SKM-1 treated with dmso at 0.1 percent for 144 hours (cell line): ENCODE measurements at regions not wholly inside any gene's neighbourhood (a gene's known extent, or its start where the extent isn't known, plus 50 kb on each side); places are given as distances from the start of the nearest gene placed in this dataset.
A peak's percentile ranks its signal among the peaks of the same experiment; 100 is the strongest.

Experiments used
- DNase-seq: peaks from one replicate; lab custom pipeline; 2025; ENCODE audit not compliant: unreplicated experiment; lab: John Stamatoyannopoulos, UW

DNA sequence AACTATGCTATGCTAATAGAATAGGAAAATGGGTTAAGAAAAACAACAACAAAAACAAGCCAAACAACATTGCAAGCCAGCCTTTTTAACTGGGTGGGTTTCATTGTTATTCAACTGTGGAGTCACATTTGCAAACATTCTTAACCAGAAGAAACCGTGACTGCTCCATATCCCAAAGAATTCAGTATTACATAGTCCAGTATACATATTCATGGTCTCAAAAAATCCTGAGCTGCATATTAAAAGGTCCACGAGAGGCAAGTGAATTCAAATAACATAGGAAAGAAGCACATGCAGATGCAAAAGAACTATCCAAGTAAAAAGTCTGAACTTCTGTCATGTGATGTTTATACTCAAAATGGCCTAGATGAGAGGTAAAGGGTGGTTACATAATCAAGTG is 179.1 kb upstream of the ETAA1 start:
- DNase-seq: no peak

DNA sequence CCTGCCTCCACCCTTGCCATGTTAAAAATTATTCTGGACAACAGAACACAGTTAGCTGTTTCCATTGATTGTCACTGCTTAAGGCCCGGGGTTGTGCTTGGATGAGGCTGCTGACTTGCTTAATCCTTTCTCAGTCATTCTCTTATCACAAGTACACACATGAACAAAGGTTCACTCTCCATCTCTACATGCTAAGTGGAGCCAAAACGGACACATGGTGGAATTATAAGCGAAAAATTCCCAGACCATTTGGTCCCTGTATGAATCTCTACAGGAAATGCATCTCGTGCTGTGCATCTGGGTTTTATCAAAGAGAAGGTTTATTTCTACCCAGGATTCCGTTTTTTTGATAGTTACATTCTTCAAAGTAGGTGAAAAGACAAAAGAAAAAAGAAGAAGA is 177.5 kb upstream of the ETAA1 start:
- no peak for DNase-seq

DNA sequence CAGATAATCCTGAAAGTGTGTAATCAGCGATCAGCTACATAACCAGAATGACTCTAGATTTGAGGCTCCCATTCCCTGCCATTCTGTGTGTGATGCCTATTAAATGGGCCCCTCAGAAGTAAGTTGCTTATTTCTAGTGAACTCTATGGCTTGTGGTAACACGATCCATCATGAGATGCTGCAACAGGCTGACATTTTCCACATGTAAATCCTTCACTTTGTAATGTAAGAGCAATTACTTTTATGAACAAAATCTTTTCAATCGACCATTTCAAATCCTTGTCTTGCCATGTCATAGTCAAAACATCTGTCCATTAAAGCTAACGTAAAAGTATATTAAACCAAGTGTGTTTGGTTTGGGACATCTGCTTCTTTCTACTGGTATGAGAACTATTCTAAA is 175.9 kb upstream of the ETAA1 start:
- no peak for DNase-seq

DNA sequence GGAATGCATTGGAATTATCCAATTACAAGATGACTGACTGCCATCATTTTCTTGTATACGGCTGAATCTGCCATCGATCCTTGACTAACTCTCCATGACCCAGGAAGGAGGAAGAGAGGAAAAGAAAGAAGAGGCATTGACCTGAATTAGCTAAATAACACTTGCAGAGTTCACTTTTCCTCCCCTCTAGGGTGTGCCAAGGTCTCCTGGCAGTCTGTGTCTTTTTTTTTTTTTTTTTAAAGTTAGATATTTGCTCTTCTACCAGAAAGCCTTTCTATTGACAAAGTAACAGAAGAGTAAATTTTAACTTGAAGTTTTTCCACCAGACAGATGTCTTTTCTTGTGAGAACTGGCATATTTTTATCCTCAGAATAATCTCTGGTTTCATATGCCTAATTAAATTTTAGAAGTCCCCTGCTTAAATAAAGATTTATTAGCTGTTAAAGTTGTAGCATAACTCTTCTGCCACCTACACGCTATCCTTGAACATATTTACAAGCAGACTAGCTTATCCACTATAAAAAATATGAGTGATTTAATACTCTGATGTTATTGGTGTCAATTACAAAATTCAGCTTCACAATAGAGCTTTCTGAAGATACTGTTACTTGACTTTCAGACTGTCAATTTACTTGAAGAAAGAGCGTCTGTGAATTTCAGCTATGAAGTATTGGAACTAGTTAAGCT is 171.7 kb upstream of the ETAA1 start:
- no peak for DNase-seq

DNA sequence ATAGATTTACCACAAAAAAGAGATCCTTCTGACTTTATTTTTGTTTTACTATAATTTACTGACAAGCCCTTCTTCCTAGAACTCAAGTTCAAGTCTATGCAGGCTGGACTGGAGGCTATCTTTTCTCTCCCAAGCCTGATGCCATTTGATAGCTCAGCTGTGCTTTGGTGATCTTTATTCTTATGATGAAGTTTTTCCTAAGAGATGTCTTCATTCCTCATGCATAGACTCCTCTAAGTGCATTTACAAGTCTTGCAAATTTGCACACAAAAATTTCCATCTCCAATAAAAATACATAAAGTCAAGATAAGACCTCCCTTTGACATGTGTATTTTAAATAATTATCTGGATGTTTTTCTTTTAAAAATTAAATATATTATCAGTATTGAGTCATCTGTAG is 167.4 kb upstream of the ETAA1 start:
- no peak for DNase-seq

DNA sequence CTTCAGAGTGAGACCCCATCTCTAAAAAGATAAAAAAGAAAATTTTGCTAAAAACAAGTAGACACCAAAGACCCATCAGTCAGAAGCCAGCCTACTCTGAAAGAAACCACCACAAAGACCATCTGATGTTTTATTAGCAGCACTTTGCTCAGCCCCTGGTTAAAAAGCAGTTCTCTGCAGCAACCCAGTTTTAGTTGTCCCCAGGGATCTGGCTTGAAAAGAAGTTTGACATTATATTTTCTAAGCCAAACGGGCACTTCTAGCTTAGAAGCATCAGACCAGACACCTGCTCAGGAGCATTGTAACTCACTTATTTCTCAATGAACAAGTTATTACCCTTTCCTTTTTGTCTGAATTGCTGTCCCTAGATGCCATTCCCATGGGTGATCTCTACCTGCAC is 164.2 kb upstream of the ETAA1 start:
- DNase-seq: no peak

DNA sequence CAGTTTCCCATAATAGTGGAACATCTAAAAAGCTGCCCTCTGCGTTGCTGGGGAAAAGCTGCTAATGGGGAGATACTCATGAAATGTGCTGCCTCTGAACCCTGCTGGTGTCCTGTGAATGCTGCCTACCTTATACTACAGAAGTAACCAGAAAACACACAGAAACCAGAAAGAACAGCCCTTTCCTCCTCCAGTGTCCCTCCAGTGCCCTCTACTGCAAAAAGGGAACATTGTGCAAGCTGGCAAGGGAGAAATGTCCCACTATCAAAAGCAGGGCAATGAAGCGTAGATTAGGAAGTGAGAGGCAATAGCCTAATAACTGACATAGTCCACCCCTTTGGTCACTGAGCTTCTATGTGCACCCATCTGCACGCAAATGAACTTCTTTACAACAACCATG is 162.7 kb upstream of the ETAA1 start:
- DNase-seq: no peak

DNA sequence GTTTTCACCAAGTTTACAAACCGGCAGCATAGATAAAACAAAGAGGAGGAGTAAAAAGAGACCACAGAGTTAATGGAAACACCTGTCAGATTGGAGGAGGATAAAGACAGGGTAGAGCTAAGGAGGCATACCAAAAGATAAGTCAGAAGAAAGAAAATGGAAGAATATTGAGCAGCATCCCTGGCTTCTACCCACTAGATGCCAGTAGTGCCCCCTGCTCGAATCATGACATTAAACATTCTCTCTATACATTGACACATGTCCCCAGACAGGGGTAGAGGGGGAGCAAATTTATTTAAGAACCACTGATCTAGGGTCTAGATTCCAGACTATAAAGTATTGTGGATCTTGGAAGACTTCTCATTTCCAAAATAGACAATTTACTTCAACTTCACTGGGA is 159.8 kb upstream of the ETAA1 start:
- DNase-seq: no peak

DNA sequence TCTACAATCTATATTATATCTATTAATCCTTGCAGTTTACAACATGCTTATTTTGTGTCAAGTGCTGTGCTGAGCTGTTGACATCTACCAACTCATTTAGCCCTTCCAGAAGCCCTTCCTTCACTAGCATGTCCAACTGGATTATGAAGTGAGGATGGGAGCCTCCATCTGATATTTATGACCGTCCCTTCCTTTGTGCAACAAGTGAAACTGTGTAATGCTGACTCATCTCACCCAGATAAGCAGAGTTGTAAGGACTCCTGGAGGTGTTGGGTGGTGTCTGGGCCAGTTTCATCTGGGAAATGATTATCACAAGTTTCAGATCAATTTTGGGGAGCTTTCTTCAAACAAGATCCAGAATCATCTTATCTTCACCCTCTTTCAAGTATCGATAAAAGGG is 156.6 kb upstream of the ETAA1 start:
- no peak for DNase-seq

DNA sequence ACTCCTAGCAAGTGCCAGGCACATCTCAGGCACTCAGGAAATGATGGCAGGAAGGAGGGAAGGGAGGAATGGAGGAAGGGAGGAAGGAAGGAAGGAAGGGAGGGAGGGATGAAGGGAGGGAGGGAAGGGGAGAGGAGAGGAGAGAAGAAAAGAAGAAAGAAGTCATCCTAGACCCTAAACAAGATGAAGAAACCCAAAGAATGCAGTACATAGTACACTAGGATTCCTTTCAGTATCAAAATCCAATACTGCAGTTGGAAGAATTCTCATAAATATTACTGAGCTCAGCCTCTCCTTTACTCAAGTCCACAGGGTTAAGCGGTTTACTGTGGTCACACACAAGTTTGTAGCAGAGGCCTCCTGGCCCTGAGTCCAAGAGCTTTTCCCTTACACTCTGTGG is 155.7 kb upstream of the ETAA1 start:
- DNase-seq: no peak

DNA sequence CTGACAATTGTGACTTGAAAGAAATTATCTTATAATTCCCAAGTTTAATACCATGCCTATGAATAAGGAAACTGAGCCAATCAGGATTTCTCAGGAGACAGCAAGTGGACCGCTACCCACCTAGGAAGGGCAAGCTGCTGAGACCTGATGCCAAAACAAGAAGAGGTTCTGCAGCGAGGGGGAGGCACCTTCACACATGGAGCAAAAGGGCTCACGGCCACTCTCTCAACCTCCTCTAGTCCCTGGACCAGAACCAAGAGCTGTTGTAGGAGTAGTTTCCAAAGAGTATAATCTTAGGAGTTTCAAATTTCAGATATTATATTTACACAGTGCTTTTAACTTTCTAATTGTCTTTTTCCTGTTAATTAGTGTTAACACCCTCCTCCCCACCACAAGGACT is 154.7 kb upstream of the ETAA1 start:
- no peak for DNase-seq

DNA sequence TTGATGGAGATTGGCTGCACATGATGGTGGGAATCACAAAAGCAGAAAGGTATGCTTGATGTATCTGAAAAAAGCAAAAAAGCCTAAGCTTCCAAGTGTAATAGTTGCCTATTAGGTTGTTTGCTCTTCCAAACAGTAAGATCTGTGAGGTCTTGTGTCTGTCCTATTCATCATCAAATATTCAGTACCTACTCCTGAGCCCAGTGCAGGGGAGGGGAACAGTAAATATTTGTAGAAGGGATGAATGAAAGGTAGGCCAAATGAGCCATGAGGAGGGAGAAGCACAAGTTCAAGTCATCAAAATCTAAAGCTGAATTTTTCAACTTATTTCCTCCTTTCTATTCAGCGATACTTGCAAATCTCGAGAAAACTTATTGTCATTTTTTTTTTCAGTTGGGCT is 153.2 kb upstream of the ETAA1 start:
- DNase-seq: no peak

DNA sequence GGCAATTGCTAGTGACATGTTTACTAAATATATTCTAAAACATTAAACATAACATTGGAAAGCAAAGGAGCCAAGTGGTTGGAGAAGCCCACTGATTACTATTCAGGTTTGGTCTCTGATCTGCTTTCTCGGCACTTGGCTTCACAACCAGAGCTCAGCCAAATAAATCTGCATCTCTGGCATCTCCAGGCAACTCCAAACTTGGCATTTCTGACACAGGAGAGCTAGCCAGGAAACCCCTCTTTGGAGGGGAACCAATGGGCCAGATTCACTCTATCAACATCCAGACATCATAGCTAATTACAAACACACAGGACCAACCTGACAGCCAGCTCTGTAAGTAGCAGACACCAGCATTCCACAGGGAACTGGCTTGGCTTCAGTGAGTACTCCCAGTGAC is 150.3 kb upstream of the ETAA1 start:
- DNase-seq: no peak

DNA sequence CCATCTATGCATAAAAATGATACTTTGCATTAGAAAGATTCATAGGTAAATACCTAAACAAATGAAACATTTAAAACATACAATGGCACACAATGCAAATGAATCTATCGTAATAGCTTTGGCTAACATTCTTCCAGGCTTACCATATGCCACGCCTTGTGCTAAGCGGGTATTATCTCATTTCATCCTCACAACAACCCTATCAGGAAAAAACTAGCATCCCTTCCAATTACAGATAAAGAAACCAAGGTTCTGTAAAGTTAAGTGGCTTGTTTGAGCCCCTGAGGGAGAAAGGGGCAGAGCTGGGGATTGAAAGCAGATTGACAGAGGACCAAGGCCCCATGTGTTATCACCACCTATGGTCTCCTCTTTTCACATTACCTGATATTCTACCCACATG is 145.4 kb upstream of the ETAA1 start:
- no peak for DNase-seq

DNA sequence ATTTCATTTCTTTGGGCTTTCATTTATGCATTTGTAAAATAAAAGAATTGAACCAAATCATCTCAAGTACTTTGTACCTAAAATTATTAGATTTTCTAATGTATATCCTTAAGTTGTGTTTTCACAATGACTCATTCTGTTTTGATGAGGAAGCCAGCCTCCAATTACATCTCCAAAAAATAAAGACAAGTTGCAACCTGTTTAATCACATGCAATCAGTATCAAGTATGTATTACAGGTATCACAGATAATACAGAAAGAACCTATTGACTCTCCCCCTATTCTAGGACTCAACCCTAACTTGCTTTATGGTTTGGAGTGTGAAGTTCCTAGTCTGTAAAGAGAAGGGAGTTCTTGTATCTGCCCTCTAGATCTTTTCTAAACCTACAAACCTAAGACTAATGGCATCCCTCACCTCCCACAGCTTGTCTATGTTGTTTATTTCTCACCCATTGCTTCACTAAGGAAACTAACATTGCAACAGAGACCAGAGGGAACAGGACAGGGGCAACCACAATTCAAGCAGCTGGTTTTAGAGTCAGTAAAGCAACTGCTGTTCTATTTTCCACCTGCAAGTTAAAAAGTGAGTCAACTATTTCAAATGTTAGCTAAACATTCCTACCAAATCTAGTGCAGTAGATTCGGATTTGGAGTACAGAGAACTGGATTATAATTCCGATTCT is 141.1 kb upstream of the ETAA1 start:
- peak; percentile 20 for DNase-seq

DNA sequence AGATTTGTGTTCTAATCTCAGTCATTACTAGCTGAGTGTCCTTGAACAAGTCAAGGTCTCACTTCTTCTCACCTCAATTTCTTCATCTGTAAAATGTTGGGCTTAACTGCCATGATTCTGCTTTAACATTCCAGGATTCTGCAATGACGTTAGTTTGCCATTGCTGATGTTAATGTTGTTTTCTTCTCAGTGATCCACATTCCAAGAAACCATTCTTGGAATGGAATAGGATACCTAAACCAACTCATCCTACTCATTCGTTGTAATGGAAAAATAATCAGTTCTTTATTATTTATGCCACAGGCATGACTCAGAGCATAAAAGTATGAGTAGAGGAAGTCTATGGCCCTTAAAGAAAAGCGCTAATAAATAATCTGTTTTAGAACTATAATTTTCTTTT is 140.2 kb upstream of the ETAA1 start:
- no peak for DNase-seq

DNA sequence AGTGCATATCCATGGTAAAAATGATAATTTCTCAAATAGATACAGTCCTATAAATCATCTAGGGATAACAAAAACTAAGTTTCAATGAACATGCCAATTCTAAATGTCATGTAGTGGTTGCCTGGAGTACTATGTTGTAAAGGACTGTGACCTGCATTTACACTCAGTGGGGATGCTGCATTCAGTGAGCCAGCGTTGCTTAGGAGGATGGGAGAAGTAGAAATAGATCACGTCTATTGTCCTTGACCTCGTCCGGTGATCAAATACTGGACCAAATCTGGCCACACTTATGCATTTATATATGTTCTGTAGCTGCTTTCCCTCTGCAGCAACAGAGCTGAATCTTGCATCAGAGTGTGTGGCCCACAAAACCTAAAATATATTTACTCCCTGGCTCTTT is 139.0 kb upstream of the ETAA1 start:
- DNase-seq: no peak

DNA sequence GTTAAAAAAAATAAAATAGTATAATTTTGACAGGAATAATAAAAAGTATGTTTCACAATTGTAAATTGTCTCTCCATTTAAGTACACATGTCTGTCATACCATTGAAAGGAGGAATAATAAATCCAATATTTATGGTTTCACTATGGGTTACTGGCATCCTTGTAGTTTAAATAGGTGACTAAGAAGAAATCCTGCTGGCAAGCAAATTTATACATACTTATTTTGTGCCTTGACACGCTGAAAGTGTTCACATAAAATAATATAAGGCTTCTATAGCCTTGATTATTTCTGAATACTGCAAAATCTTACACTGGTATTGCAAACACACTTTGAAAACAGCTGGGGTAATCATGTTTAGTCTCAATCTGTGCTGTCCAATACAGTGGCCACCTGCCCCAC is 138.3 kb upstream of the ETAA1 start:
- DNase-seq: no peak

DNA sequence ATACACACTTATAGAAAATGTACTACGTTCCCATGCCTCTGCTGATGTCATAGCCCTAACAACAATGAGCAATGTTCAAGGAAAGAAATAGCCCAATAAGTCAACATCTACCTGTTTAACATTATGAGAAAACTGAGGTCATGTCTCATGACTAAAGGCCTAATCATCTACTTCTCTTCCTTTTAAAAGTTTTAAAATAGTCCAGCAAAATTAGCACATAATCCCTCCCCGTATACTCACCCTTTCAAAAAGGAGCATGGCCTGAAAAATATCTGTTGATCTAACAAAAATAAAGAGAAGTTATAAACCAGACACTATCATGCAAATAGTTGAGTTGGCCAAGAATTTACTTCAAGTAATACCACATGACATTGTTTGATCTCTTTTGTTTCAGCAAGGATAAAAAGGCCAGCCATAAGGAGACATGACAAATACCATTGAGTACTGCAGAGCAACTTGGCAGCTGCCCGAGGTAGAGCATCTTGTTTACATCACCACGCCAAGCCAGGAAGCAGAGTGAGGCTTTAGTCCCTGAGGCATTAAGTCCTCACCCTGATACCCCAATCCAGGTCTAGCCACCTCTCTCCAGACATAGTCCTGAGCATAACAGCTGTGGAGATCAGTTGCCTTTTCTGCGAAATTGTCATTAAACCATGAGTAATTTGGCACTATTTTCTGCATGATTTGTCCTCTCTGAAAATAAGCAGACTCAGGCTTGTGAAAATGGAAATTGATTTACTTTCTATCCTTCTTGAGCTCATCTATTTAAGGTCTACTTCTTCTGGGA is 137.4 kb upstream of the ETAA1 start:
- DNase-seq: no peak

DNA sequence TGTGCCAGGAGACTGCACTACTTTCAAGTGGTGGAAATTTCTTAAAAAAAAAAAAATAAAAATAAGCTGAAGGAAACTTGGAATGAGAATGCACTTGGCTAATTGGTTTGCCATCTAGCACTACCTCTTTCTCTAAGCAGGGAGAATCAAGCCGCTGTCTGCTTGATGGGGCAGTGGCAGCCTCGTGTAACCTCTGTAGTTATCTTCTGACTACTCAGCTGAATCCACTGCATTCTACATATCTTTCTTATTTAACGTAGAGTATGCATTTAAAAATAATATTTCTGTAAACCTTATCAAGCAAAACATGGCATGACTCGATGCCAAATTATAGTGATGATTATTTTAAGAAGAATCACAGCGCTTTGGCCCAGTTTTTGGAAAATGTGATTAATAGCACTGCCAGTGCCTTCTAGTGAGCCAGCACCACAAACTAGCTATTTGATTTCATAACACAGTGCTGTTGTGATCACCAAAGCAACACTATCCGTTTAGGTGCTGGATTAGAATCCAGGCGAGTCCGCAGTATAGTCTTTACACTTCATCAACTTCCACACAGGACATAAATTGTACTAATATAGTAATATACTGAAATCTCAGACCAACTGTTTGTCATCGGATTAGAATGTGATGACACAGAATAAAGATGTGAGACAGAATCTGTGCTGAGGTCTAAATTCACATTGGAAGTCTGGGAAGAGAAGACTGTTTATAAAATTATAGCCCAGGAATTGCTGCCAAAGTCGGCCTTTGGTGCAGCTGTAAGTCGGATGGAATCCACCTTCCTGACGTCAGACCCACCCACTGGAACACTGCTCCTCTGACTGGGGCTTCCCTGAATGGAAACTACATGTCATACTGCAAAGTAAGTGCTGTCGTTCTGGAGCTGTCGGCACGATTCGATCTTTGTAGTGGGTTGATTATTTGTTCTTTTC is 136.5 kb upstream of the ETAA1 start:
- no peak for DNase-seq

DNA sequence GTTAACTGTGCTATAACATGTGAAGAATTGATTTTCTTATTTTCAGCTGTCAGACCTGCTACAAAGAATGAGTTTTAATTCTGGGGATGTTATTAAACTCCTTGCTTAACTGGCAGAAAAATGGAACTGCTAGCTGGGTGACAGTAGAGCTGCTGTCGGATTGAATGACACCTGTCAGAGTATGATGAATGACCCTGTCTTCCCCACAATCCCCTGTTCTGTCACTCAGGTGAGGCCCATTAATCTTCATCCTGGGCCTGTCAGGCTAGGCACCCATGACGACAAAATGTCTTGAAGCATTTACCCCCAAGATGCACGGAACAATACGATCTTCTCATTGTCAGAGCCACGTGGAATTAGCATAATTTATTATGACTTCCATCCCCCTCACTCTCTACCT is 129.9 kb upstream of the ETAA1 start:
- no peak for DNase-seq
